K562 (cell line): ENCODE measurements at regions not wholly inside any gene's neighbourhood (a gene's known extent, or its start where the extent isn't known, plus 50 kb on each side); places are given as distances from the start of the nearest gene placed in this dataset.

ENCODE experiments used
- ATAC-seq: fragments of 200-7000 bp; cut with Tn5 transposase; 3 replicates; pipeline ENCODE4 v1.9.1; 2020; ENCODE audit warnings: moderate library complexity
- BruUV-seq: library from RNA; stranded (reverse); fragments of 400-500 nt; replicated peaks from 2 replicates; lab custom pipeline; 2021; lab: Mats Ljungman, UMichigan
- CTCF ChIA-PET: fragments of 300-600 bp; formaldehyde crosslinking; extraction: SDS; loops from one replicate; lab custom pipeline; 2021; ENCODE audit warnings: low intra/inter-chr PET ratio; lab: Yijun Ruan, JAX
- POLR2A ChIA-PET: fragments of 300-600, 350-650 bp; sonication (Branson Sonifier 250); formaldehyde crosslinking; extraction: SDS; loops from one replicate; lab custom pipeline; 2021; ENCODE audit warnings: antibody characterized with exemption, inconsistent platforms; lab: Yijun Ruan, JAX
- DNase-seq, 4 experiments: peaks; one replicate each; pipeline versions ENCODE4 v3.0.0 to v3.0.0-alpha.2; 2011 to 2018; ENCODE audit warnings: low spot score in 3 of 4, mixed read lengths in 3 of 4; ENCODE audit errors: extremely low read depth in 1 of 4
- FAIRE-seq: peaks from 2 replicates; lab custom pipeline; 2011; peaks lifted over from hg19 to GRCh38; lab: Jason Lieb, UNC
- H2AFZ ChIP-seq: 2 replicates; pipeline ENCODE4 v1.6.0; 2011; ENCODE audit warnings: low read depth, low read length, control low read depth, inconsistent platforms
- H3K27ac ChIP-seq: fragments of 200-600 bp; 3 replicates; pipeline ENCODE4 v1.8.0; 2011; ENCODE audit warnings: low read depth, mild to moderate bottlenecking, control low read depth, inconsistent platforms, low read length, moderate library complexity, mixed read lengths; ENCODE audit errors: extremely low read depth
- H3K27me3 ChIP-seq, 2 experiments: fragments of 300-600 bp in 1 of 2; 2 replicates in 1 of 2; 3 replicates in 1 of 2; pipeline versions ENCODE4 v1.6.0 to v1.8.0; 2011; ENCODE audit warnings: inconsistent platforms in 2 of 2, low read length in 2 of 2, mild to moderate bottlenecking in 1 of 2, mixed read lengths in 1 of 2, moderate library complexity in 1 of 2; ENCODE audit not compliant: control insufficient read depth in 2 of 2, insufficient read depth in 2 of 2
- H3K36me3 ChIP-seq: fragments of 300-600 bp; 3 replicates; pipeline ENCODE4 v1.8.0; 2011; ENCODE audit warnings: mild to moderate bottlenecking, low read length, inconsistent platforms; ENCODE audit not compliant: control insufficient read depth, insufficient read depth
- H3K4me1 ChIP-seq, 2 experiments: fragments of 200-600 bp in 1 of 2; replicated peaks in 1 of 2; 2 replicates in 1 of 2; 3 replicates in 1 of 2; pipeline versions ENCODE4 v1.5.1 to v1.8.0; 2011; ENCODE audit warnings: inconsistent platforms in 2 of 2, low read length in 2 of 2, mild to moderate bottlenecking in 1 of 2, mixed read lengths in 1 of 2, moderate library complexity in 1 of 2; ENCODE audit not compliant: control insufficient read depth in 2 of 2, insufficient read depth in 2 of 2
- H3K4me2 ChIP-seq: 2 replicates; pipeline ENCODE4 v1.6.1; 2011; ENCODE audit warnings: low read length, control low read depth, inconsistent platforms, mixed read lengths; ENCODE audit not compliant: insufficient read depth
- H3K4me3 ChIP-seq: fragments of 200-600 bp; sonication (generic), shearing (Covaris generic); 2 replicates; pipeline ENCODE4 v1.5.1; 2016; ENCODE audit warnings: control low read depth, inconsistent platforms
- H3K79me2 ChIP-seq: fragments of 200-600 bp; 3 replicates; pipeline ENCODE4 v1.8.0; 2011; ENCODE audit warnings: low read length, inconsistent platforms; ENCODE audit not compliant: control insufficient read depth, insufficient read depth
- H3K9ac ChIP-seq, 2 experiments: 2 replicates each; pipeline versions ENCODE4 v1.6.0 to v1.6.1; 2011; ENCODE audit warnings: low read depth in 2 of 2, low read length in 2 of 2, control low read depth in 1 of 2, inconsistent platforms in 1 of 2, mild to moderate bottlenecking in 1 of 2, mixed read lengths in 1 of 2; ENCODE audit not compliant: insufficient read depth in 1 of 2
- H3K9me1 ChIP-seq: one replicate; pipeline ENCODE4 v1.6.0; 2011; ENCODE audit warnings: inconsistent platforms, mild to moderate bottlenecking, low read length, moderate library complexity; ENCODE audit not compliant: control insufficient read depth, insufficient read depth
- H3K9me3 ChIP-seq: replicated peaks from 2 replicates; pipeline ENCODE4 v1.5.1; 2011; ENCODE audit warnings: low read depth, low read length, inconsistent platforms; ENCODE audit not compliant: control insufficient read depth, insufficient read depth
- H4K20me1 ChIP-seq: replicated peaks from 2 replicates; pipeline ENCODE4 v1.6.1; 2011; ENCODE audit warnings: low read length, inconsistent platforms, mixed read lengths; ENCODE audit not compliant: control insufficient read depth, insufficient read depth
- DNMT1 ChIP-seq: fragments of 450-650 bp; IDR thresholded peaks from 2 replicates; pipeline ENCODE4 v1.6.1; 2016; ENCODE audit warnings: antibody characterized with exemption, mild to moderate bottlenecking
- ETV6 ChIP-seq, 3 experiments: fragments of 150-350 bp in 1 of 3; sonication (generic) in 1 of 3; formaldehyde crosslinking in 1 of 3; IDR thresholded peaks; 2 replicates each; pipeline versions ENCODE4 v1.6.1 to v1.8.0; 2014 to 2022; ENCODE audit warnings: borderline replicate concordance in 2 of 3, low read depth in 2 of 3, antibody characterized with exemption in 1 of 3, low read length in 1 of 3, mild to moderate bottlenecking in 1 of 3, missing genetic modification reagents in 1 of 3
- FIP1L1 ChIP-seq: fragments of 200-400 bp; formaldehyde crosslinking; IDR thresholded peaks from 2 replicates; pipeline ENCODE4 v1.6.1; 2018; ENCODE audit warnings: mild to moderate bottlenecking, low read depth, low read length; ENCODE audit not compliant: poor library complexity, severe bottlenecking
- KDM4B ChIP-seq, 2 experiments: fragments of 450-650 bp in 1 of 2; sonication (generic) in 1 of 2; IDR thresholded peaks; 2 replicates each; pipeline ENCODE4 v1.6.1; 2016 to 2017; ENCODE audit warnings: borderline replicate concordance in 2 of 2, antibody characterized with exemption in 1 of 2, low read depth in 1 of 2, mild to moderate bottlenecking in 1 of 2
- NFIX ChIP-seq: fragments of 250-450 bp; sonication (Bioruptor Pico); IDR thresholded peaks from 2 replicates; pipeline ENCODE4 v1.4.0; 2020; ENCODE audit warnings: low read depth, mild to moderate bottlenecking, moderate library complexity
- NONO ChIP-seq, 2 experiments: fragments of 200-400 bp in 1 of 2; fragments of 450-650 bp in 1 of 2; formaldehyde crosslinking in 1 of 2; IDR thresholded peaks; 2 replicates each; pipeline ENCODE4 v1.6.1; 2017; ENCODE audit warnings: low read depth in 2 of 2, mild to moderate bottlenecking in 2 of 2, moderate library complexity in 2 of 2, low read length in 1 of 2
- RBM22 ChIP-seq: fragments of 200-400 bp; formaldehyde crosslinking; IDR thresholded peaks from 2 replicates; pipeline ENCODE4 v1.6.1; 2018; ENCODE audit warnings: low read length, low read depth; ENCODE audit not compliant: poor library complexity, severe bottlenecking
- RFX7 ChIP-seq: fragments of 250-450 bp; sonication (Bioruptor Pico); IDR thresholded peaks from 2 replicates; pipeline ENCODE4 v1.5.1; 2021; ENCODE audit warnings: mild to moderate bottlenecking
- RREB1 ChIP-seq: fragments of 250-450 bp; sonication (Bioruptor Pico); IDR thresholded peaks from 2 replicates; pipeline ENCODE4 v1.4.0; 2020
- SLC30A9 ChIP-seq: fragments of 250-450 bp; sonication (Bioruptor Pico); IDR thresholded peaks from 2 replicates; pipeline ENCODE4 v1.8.0; 2022; ENCODE audit warnings: mild to moderate bottlenecking, moderate library complexity
- SMARCA5 ChIP-seq: fragments of 450-650 bp; IDR thresholded peaks from 2 replicates; pipeline ENCODE4 v1.6.1; 2016
- TARDBP ChIP-seq: fragments of 450-650 bp; IDR thresholded peaks from 2 replicates; pipeline ENCODE4 v1.6.1; 2016
- ZEB2 ChIP-seq: fragments of 450-650 bp; IDR thresholded peaks from 2 replicates; pipeline ENCODE4 v1.6.1; 2016
- ZNF449 ChIP-seq: fragments of 250-450 bp; sonication (Bioruptor Pico); IDR thresholded peaks from 2 replicates; pipeline ENCODE4 v1.8.0; 2022; ENCODE audit warnings: moderate library complexity, mild to moderate bottlenecking, inconsistent platforms
- ZSCAN32 ChIP-seq: fragments of 450-650 bp; formaldehyde crosslinking; IDR thresholded peaks from 2 replicates; pipeline ENCODE4 v1.4.0; 2020; ENCODE audit warnings: mild to moderate bottlenecking, moderate library complexity
- WGBS: fragments of 100-300 bp; shearing (Covaris generic); methylation state at CpG from one replicate; pipeline ENCODE4 v1.1.6; 2016; ENCODE audit warnings: low coverage, mixed read lengths; ENCODE audit not compliant: insufficient coverage; ENCODE audit errors: missing lambda C conversion rate; 5-methylcytosine and 5-hydroxymethylcytosine counted together
- in situ Hi-C: fragments of 300-500 bp; cut with MboI; formaldehyde crosslinking; loops from 4 replicates; pipeline ENCODE4 v1.15.0; 2018; ENCODE audit warnings: inconsistent platforms, mixed read lengths
- intact Hi-C: fragments of 100-400 bp; cut with micrococcal nuclease; formaldehyde crosslinking; loops from 2 replicates; pipeline ENCODE4 v1.14.2; 2022

- H3K79me2 ChIP-seq: no peaks in the 10 kb centered on the region
- intact Hi-C loops: no loop called here
- ATAC-seq (no peak), DNase-seq (no peak), FAIRE-seq (no peak)
- no peaks in the 10 kb centered on the region for H3K27me3 ChIP-seq
- no peak overlapping the region for H3K4me2 ChIP-seq
- POLR2A ChIA-PET: interaction anchor here (0.5 kb wide), 1 partner anchor 21 kb away, joined by 3 read pairs; no protein-coding TSS in a partner anchor
- H2AFZ ChIP-seq: no peak overlapping the region
- H3K27ac ChIP-seq: no peak overlapping the region
- in situ Hi-C loops: no loop called here
- no TSS peak for BruUV-seq
- H4K20me1 ChIP-seq: no peaks in the 10 kb centered on the region
- no peak for TF ChIP-seq SMARCA5
- TF ChIP-seq NFIX: no peak
- TF ChIP-seq SLC30A9 (CRISPR knock-in tag): no peak
- TF ChIP-seq RREB1 (CRISPR knock-in tag): no peak
- no peak for TF ChIP-seq RFX7
- TF ChIP-seq TARDBP: no peak
- TF ChIP-seq ZEB2: no peak
- no peak for TF ChIP-seq ZSCAN32 (CRISPR knock-in tag)
- no peak for TF ChIP-seq RBM22
- TF ChIP-seq DNMT1: no peak
- TF ChIP-seq ZNF449 (CRISPR knock-in tag): no peak
- no peak for TF ChIP-seq NONO (IDR thresholded peaks at IDR 0.05; ENCODE audit: low read depth in 2 of 2, low read length in 1 of 2)
- no peak for TF ChIP-seq FIP1L1
- no peak for TF ChIP-seq ETV6 (IDR thresholded peaks at IDR 0.05; ENCODE audit: borderline replicate concordance in 1 of 2, low read depth in 2 of 2, low read length in 1 of 2)
- no peak for TF ChIP-seq ETV6 (CRISPR knock-in tag; IDR thresholded peaks at IDR 0.05; ENCODE audit: borderline replicate concordance)
- TF ChIP-seq KDM4B (IDR thresholded peaks at IDR 0.05; ENCODE audit: borderline replicate concordance in 2 of 2, low read depth in 1 of 2): no peak
- TF ChIP-seq, all 486 proteins: peak for 0
- H3K4me3 ChIP-seq: no peak overlapping the region
- no peak overlapping the region for H3K9ac ChIP-seq
- no peaks in the 10 kb centered on the region for H3K36me3 ChIP-seq
- WGBS: 0% methylated on average over 5 of the region's 5 CpGs
- H3K4me1 ChIP-seq: no peaks in the 10 kb centered on the region
- CTCF ChIA-PET: no interaction called here
- no peaks in the 10 kb centered on the region for H3K9me3 ChIP-seq
- H3K9me1 ChIP-seq: no peaks in the 10 kb centered on the region
These were observed 291.5 kb downstream of the RPS29 start for GRCh38 chr14:49294621-49295148.
